Loucy (cell line): ENCODE measurements at regions not wholly inside any gene's neighbourhood (a gene's known extent, or its start where the extent isn't known, plus 50 kb on each side); places are given as distances from the start of the nearest gene placed in this dataset.

Experiments
- H2AFZ ChIP-seq: fragments of 200-600 bp; sonication (generic); 2 replicates; pipeline ENCODE4 v1.6.0; 2016; ENCODE audit warnings: antibody characterized with exemption, mild to moderate bottlenecking, low read length, moderate library complexity
- H3F3A ChIP-seq: fragments of 200-600 bp; 2 replicates; pipeline ENCODE4 v1.6.0; 2016; ENCODE audit warnings: antibody characterized with exemption, low read depth, mild to moderate bottlenecking
- H3K27me3 ChIP-seq: fragments of 200-600 bp; sonication (generic); 2 replicates; pipeline ENCODE4 v1.6.1; 2014; ENCODE audit warnings: low read length, mild to moderate bottlenecking; ENCODE audit not compliant: insufficient read depth, poor library complexity, severe bottlenecking
- H3K36me3 ChIP-seq: fragments of 200-600 bp; sonication (generic); 2 replicates; pipeline ENCODE4 v1.6.1; 2016; ENCODE audit warnings: low read length; ENCODE audit not compliant: insufficient read depth
- H3K4me1 ChIP-seq: fragments of 200-600 bp; sonication (generic); 2 replicates; pipeline ENCODE4 v1.5.1; 2014; ENCODE audit warnings: low read length, mild to moderate bottlenecking; ENCODE audit not compliant: insufficient read depth, poor library complexity, severe bottlenecking
- H3K4me2 ChIP-seq: fragments of 200-600 bp; sonication (generic); 2 replicates; pipeline ENCODE4 v1.6.0; 2014; ENCODE audit warnings: antibody characterized with exemption, low read length, low read depth, mild to moderate bottlenecking; ENCODE audit not compliant: poor library complexity, severe bottlenecking
- H3K4me3 ChIP-seq: fragments of 200-600 bp; sonication (generic); 2 replicates; pipeline ENCODE4 v1.5.1; 2014; ENCODE audit warnings: low read length, mild to moderate bottlenecking, mixed read lengths; ENCODE audit not compliant: poor library complexity, severe bottlenecking
- H3K79me2 ChIP-seq: fragments of 200-600 bp; sonication (generic); 2 replicates; pipeline ENCODE4 v1.6.1; 2014; ENCODE audit warnings: low read length; ENCODE audit not compliant: insufficient read depth
- H3K9ac ChIP-seq: fragments of 200-600 bp; sonication (generic); 2 replicates; pipeline ENCODE4 v1.6.0; 2014; ENCODE audit warnings: mild to moderate bottlenecking, low read depth, low read length, moderate library complexity; ENCODE audit not compliant: poor library complexity, severe bottlenecking
- H3K9me2 ChIP-seq: fragments of 200-600 bp; sonication (generic); replicated peaks from 2 replicates; pipeline ENCODE4 v1.6.1; 2016; ENCODE audit warnings: low read depth, low read length, mixed read lengths
- H3K9me3 ChIP-seq: fragments of 200-600 bp; sonication (generic); 2 replicates; pipeline ENCODE4 v1.6.1; 2014; ENCODE audit warnings: mild to moderate bottlenecking, antibody characterized with exemption, low read length, low read depth; ENCODE audit not compliant: insufficient read depth
- H4K20me1 ChIP-seq: fragments of 200-600 bp; sonication (generic); 2 replicates; pipeline ENCODE4 v1.6.0; 2014; ENCODE audit warnings: antibody characterized with exemption, low read length, mild to moderate bottlenecking; ENCODE audit not compliant: insufficient read depth, poor library complexity, severe bottlenecking
- CTCF ChIP-seq: fragments of 200-600 bp; sonication (generic); conservative IDR thresholded peaks from 2 replicates; pipeline ENCODE4 v1.5.1; 2014; ENCODE audit warnings: mild to moderate bottlenecking, antibody characterized with exemption, low read length
- EZH2phosphoT487 ChIP-seq: fragments of 200-600 bp; IDR thresholded peaks from 2 replicates; pipeline ENCODE4 v1.6.1; 2018; ENCODE audit warnings: antibody characterized with exemption, mild to moderate bottlenecking, moderate library complexity, borderline replicate concordance

GRCh38 chr13:40271271-40271885, 395.1 kb downstream of the FOXO1 start:
- no peaks in the 10 kb centered on the region for H3K9me2 ChIP-seq
- H3K27me3 ChIP-seq = no peaks in the 10 kb centered on the region
- no peaks in the 10 kb centered on the region for H3K36me3 ChIP-seq
- H3K9ac ChIP-seq = peak overlapping the region; percentile 69
- H3K4me2 ChIP-seq = peak overlapping the region; percentile 72
- 0 out of 2 replicates have a peak overlapping the region, but pooled peaks have one; percentile 42 for H2AFZ ChIP-seq
- H3K4me1 ChIP-seq = peaks cover 72% of the 10 kb centered on the region
- no peaks in the 10 kb centered on the region for H3K9me3 ChIP-seq
- peak overlapping the region; percentile 49 for H3K4me3 ChIP-seq
- TF ChIP-seq EZH2phosphoT487 = no peak
- no peak for TF ChIP-seq CTCF
- no peaks in the 10 kb centered on the region for H4K20me1 ChIP-seq
- H3F3A ChIP-seq = peaks cover 4% of the 10 kb centered on the region; the same call in 1 of the 2 replicates
- H3K79me2 ChIP-seq = no peaks in the 10 kb centered on the region

GRCh38 chr13:40271931-40272775, 394.3 kb downstream of the FOXO1 start:
- no peaks in the 10 kb centered on the region for H3K79me2 ChIP-seq
- no peaks in the 10 kb centered on the region for H3K9me2 ChIP-seq
- no peaks in the 10 kb centered on the region for H3K36me3 ChIP-seq
- no peaks in the 10 kb centered on the region for H3K9me3 ChIP-seq
- H4K20me1 ChIP-seq = no peaks in the 10 kb centered on the region
- H3K9ac ChIP-seq = peak overlapping the region; percentile 69
- peak overlapping the region; percentile 49 for H3K4me3 ChIP-seq
- H3K4me1 ChIP-seq = peaks cover 68% of the 10 kb centered on the region
- H3K4me2 ChIP-seq = peak overlapping the region; percentile 72
- H3F3A ChIP-seq = peaks cover 4% of the 10 kb centered on the region; the same call in 1 of the 2 replicates
- no peak for TF ChIP-seq CTCF
- no peak for TF ChIP-seq EZH2phosphoT487
- H2AFZ ChIP-seq = 0 out of 2 replicates have a peak overlapping the region, but pooled peaks have one; percentile 42
- no peaks in the 10 kb centered on the region for H3K27me3 ChIP-seq

- Histone ChIP-seq H3K4me1 (peaks cover 62% of the 10 kb centered on the region), H2AFZ (no peak overlapping the region), H3K9me3 (no peaks in the 10 kb centered on the region), H3K9ac (no peak overlapping the region), H3K4me2 (peak overlapping the region; percentile 72), H4K20me1 (no peaks in the 10 kb centered on the region), H3F3A (peaks cover 4% of the 10 kb centered on the region; the same call in 1 of the 2 replicates), H3K79me2 (no peaks in the 10 kb centered on the region), H3K9me2 (no peaks in the 10 kb centered on the region), H3K27me3 (no peaks in the 10 kb centered on the region), H3K4me3 (no peak overlapping the region), H3K36me3 (no peaks in the 10 kb centered on the region)
- TF ChIP-seq CTCF (no peak), EZH2phosphoT487 (no peak)
Measured at GRCh38 chr13:40272776-40273139, 393.7 kb downstream of the FOXO1 start.
